ENCODE measurements at regions not wholly inside any gene's neighbourhood (a gene's known extent, or its start where the extent isn't known, plus 50 kb on each side); places are given as distances from the start of the nearest gene placed in this dataset.

- Histone ChIP-seq H3K27me3 (no peaks in the 10 kb centered on the region), H3K27ac (no peak overlapping the region), H3K4me1 (peaks cover 0 to 12% (median 0%) of the 10 kb centered on the region in 4 donors), H3K36me3 (no peaks in the 10 kb centered on the region), H3K4me3 (no peak overlapping the region), H3K9me3 (no peaks in the 10 kb centered on the region)
- TF ChIP-seq CTCF (IDR thresholded peaks at IDR 0.05) (no peak), EP300 (IDR thresholded peaks at IDR 0.05) (no peak), POLR2A (IDR thresholded peaks at IDR 0.05) (no peak)
- DNase-seq (ENCODE audit: low spot score in 2 of 2), result peak in 1 of 2 donors; percentile 10
- 81 to 82% methylated on average over 14 to 18 of the region's 18 CpGs for WGBS, 2 donors
Observed at GRCh38 chr18:79608535-79608934, 71.1 kb upstream of the CTDP1 start.

- no peak for DNase-seq (ENCODE audit: low spot score in 2 of 2)
- H3K27me3 ChIP-seq, result no peaks in the 10 kb centered on the region
- no peak overlapping the region for H3K27ac ChIP-seq
- no peak for TF ChIP-seq EP300 (IDR thresholded peaks at IDR 0.05)
- no peak for TF ChIP-seq POLR2A (IDR thresholded peaks at IDR 0.05)
- no peak for TF ChIP-seq CTCF (IDR thresholded peaks at IDR 0.05)
- H3K36me3 ChIP-seq, result no peaks in the 10 kb centered on the region
- no peak overlapping the region for H3K4me3 ChIP-seq
- peaks cover 0 to 12% (median 0%) of the 10 kb centered on the region in 4 donors for H3K4me1 ChIP-seq
- 81 to 84% methylated on average over 11 of the region's 11 CpGs for WGBS, 2 donors
- no peaks in the 10 kb centered on the region for H3K9me3 ChIP-seq
Observed at GRCh38 chr18:79608999-79609461, 70.6 kb upstream of the CTDP1 start.

GRCh38 chr18:79609841-79610281 is 69.7 kb upstream of the CTDP1 start:
- TF ChIP-seq EP300 (IDR thresholded peaks at IDR 0.05), result no peak
- no peak for TF ChIP-seq CTCF (IDR thresholded peaks at IDR 0.05)
- TF ChIP-seq POLR2A (IDR thresholded peaks at IDR 0.05), result no peak
- Histone ChIP-seq H3K4me1 (peaks cover 0 to 12% (median 0%) of the 10 kb centered on the region in 4 donors), H3K36me3 (no peaks in the 10 kb centered on the region), H3K4me3 (no peak overlapping the region), H3K27me3 (no peaks in the 10 kb centered on the region), H3K27ac (no peak overlapping the region), H3K9me3 (no peaks in the 10 kb centered on the region)
- WGBS, 2 donors, result 91 to 93% methylated on average over 16 of the region's 16 CpGs
- DNase-seq (ENCODE audit: low spot score in 2 of 2), result no peak

GRCh38 chr18:79610461-79611039 is 69.1 kb upstream of the CTDP1 start:
- Histone ChIP-seq H3K27me3 (no peaks in the 10 kb centered on the region), H3K4me1 (peaks cover 0 to 12% (median 0%) of the 10 kb centered on the region in 4 donors), H3K27ac (peak overlapping the region in 1 of 4 donors; percentile 41), H3K36me3 (no peaks in the 10 kb centered on the region), H3K4me3 (peak overlapping the region in 1 of 4 donors; percentile 9), H3K9me3 (no peaks in the 10 kb centered on the region)
- WGBS, 2 donors, result 60 to 66% methylated on average over 22 to 23 of the region's 23 CpGs
- DNase-seq (ENCODE audit: low spot score in 2 of 2), result no peak
- no peak for TF ChIP-seq CTCF (IDR thresholded peaks at IDR 0.05)

- H3K27me3 ChIP-seq, result no peaks in the 10 kb centered on the region
- TF ChIP-seq CTCF (IDR thresholded peaks at IDR 0.05) (no peak), POLR2A (IDR thresholded peaks at IDR 0.05) (no peak), EP300 (IDR thresholded peaks at IDR 0.05) (peak in 1 of 2 donors; percentile 22)
- no peaks in the 10 kb centered on the region for H3K36me3 ChIP-seq
- peak overlapping the region in 2 of 4 donors; percentile 13 to 41 for H3K27ac ChIP-seq
- H3K4me3 ChIP-seq, result peak overlapping the region in 1 of 4 donors; percentile 9
- peaks cover 0 to 12% (median 0%) of the 10 kb centered on the region in 4 donors for H3K4me1 ChIP-seq
- WGBS, 2 donors, result 40 to 60% methylated on average over 14 to 19 of the region's 20 CpGs
- no peaks in the 10 kb centered on the region for H3K9me3 ChIP-seq
- DNase-seq (ENCODE audit: low spot score in 2 of 2), result peak in 1 of 2 donors; percentile 52
Observed at GRCh38 chr18:79611040-79611681, 68.4 kb upstream of the CTDP1 start.

Measured in tibial nerve (tissue), 4 donors.